Neural cell (in vitro differentiated cells): ENCODE measurements at regions not wholly inside any gene's neighbourhood (a gene's known extent, or its start where the extent isn't known, plus 50 kb on each side); places are given as distances from the start of the nearest gene placed in this dataset.

Experiments used
- H2AFZ ChIP-seq: fragments of 200-600, 300-800 bp; sonication (generic), shearing (Covaris generic); 2 replicates; pipeline ENCODE4 v1.6.0; 2014; ENCODE audit warnings: low read depth, mild to moderate bottlenecking, antibody characterized with exemption, low read length, moderate library complexity
- H3F3A ChIP-seq: fragments of 200-600 bp; shearing (Covaris generic); 2 replicates; pipeline ENCODE4 v1.6.1; 2016; ENCODE audit warnings: mild to moderate bottlenecking, moderate library complexity, mixed read lengths, antibody characterized with exemption, low read length; ENCODE audit not compliant: insufficient read depth, poor library complexity, severe bottlenecking
- H3K27ac ChIP-seq: fragments of 200-600, 300-800 bp; sonication (generic), shearing (Covaris generic); 2 replicates; pipeline ENCODE4 v1.5.1; 2014; ENCODE audit warnings: mild to moderate bottlenecking, low read length, moderate library complexity
- H3K27me3 ChIP-seq: fragments of 300-800, 200-600 bp; sonication (generic), shearing (Covaris generic); 2 replicates; pipeline ENCODE4 v1.6.0; 2014; ENCODE audit warnings: mild to moderate bottlenecking, low read depth, low read length, moderate library complexity; ENCODE audit not compliant: insufficient read depth
- H3K36me3 ChIP-seq: fragments of 300-800, 200-600 bp; sonication (generic), shearing (Covaris generic); 2 replicates; pipeline ENCODE4 v1.5.1; 2014; ENCODE audit warnings: mild to moderate bottlenecking, antibody characterized with exemption, low read length, moderate library complexity; ENCODE audit not compliant: insufficient read depth
- H3K4me2 ChIP-seq: fragments of 300-800, 200-600 bp; sonication (generic), shearing (Covaris generic); 2 replicates; pipeline ENCODE4 v1.6.0; 2014; ENCODE audit warnings: mild to moderate bottlenecking, low read length
- H3K4me3 ChIP-seq: fragments of 300-800, 200-600 bp; sonication (generic), shearing (Covaris generic); 2 replicates; pipeline ENCODE4 v1.5.1; 2014; ENCODE audit warnings: mild to moderate bottlenecking, low read length, moderate library complexity
- H3K79me2 ChIP-seq: fragments of 200-600 bp; shearing (Covaris generic); replicated peaks from 2 replicates; pipeline ENCODE4 v1.6.0; 2014; ENCODE audit warnings: mild to moderate bottlenecking, low read length, moderate library complexity; ENCODE audit not compliant: insufficient read depth
- H3K9ac ChIP-seq: fragments of 300-800, 200-600 bp; sonication (generic), shearing (Covaris generic); 2 replicates; pipeline ENCODE4 v1.6.1; 2016; ENCODE audit warnings: mild to moderate bottlenecking, low read length, mixed read lengths
- H3K9me2 ChIP-seq: fragments of 200-600 bp; shearing (Covaris generic); 2 replicates; pipeline ENCODE4 v1.6.1; 2016; ENCODE audit warnings: mild to moderate bottlenecking, low read length, mixed read lengths; ENCODE audit not compliant: insufficient read depth
- H3K9me3 ChIP-seq: fragments of 200-600, 300-800 bp; sonication (generic), shearing (Covaris generic); 2 replicates; pipeline ENCODE4 v1.6.1; 2016; ENCODE audit warnings: mild to moderate bottlenecking, mixed run types, low read length, moderate library complexity, mixed read lengths
- H4K20me1 ChIP-seq: fragments of 200-600 bp; shearing (Covaris generic); 2 replicates; pipeline ENCODE4 v1.6.1; 2016; ENCODE audit warnings: mild to moderate bottlenecking, mixed run types; ENCODE audit not compliant: insufficient read depth
- EP300 ChIP-seq: fragments of 450-650 bp; conservative IDR thresholded peaks from 2 replicates; pipeline ENCODE4 v1.6.1; 2014; ENCODE audit warnings: antibody characterized with exemption, mild to moderate bottlenecking, moderate library complexity; ENCODE audit not compliant: poor library complexity, severe bottlenecking
- EZH2 ChIP-seq: fragments of 200-600, 300-800 bp; shearing (Covaris generic), sonication (generic); IDR thresholded peaks from 2 replicates; pipeline ENCODE4 v1.6.1; 2014; ENCODE audit warnings: antibody characterized with exemption, low read length, borderline replicate concordance, mild to moderate bottlenecking; ENCODE audit not compliant: insufficient read depth, poor library complexity, severe bottlenecking
- MXI1 ChIP-seq: fragments of 450-650 bp; conservative IDR thresholded peaks from 2 replicates; pipeline ENCODE4 v1.6.1; 2014; ENCODE audit warnings: antibody characterized with exemption, mild to moderate bottlenecking; ENCODE audit not compliant: poor library complexity, severe bottlenecking
- POLR2AphosphoS5 ChIP-seq: IDR thresholded peaks from 2 replicates; pipeline ENCODE4 v1.6.1; 2012
- RAD21 ChIP-seq: fragments of 450-650 bp; conservative IDR thresholded peaks from 2 replicates; pipeline ENCODE4 v1.6.1; 2014; ENCODE audit warnings: antibody characterized with exemption, mild to moderate bottlenecking, moderate library complexity
- SMC3 ChIP-seq: fragments of 450-650 bp; conservative IDR thresholded peaks from 2 replicates; pipeline ENCODE4 v1.6.1; 2014; ENCODE audit warnings: antibody characterized with exemption, mild to moderate bottlenecking, moderate library complexity; ENCODE audit not compliant: poor library complexity
- TAF1 ChIP-seq: IDR thresholded peaks from 2 replicates; pipeline ENCODE4 v1.6.1; 2012; ENCODE audit warnings: low read depth
- TF ChIP-seq, protein P1 (sequence below): fragments of 450-650 bp; IDR thresholded peaks from 2 replicates; pipeline ENCODE4 v1.5.1; 2014; ENCODE audit warnings: antibody characterized with exemption, mild to moderate bottlenecking, moderate library complexity; ENCODE audit not compliant: poor library complexity, severe bottlenecking
- TF ChIP-seq, protein P2 (sequence below): IDR thresholded peaks from 2 replicates; pipeline ENCODE4 v1.6.1; 2012; ENCODE audit warnings: borderline replicate concordance

DNA sequence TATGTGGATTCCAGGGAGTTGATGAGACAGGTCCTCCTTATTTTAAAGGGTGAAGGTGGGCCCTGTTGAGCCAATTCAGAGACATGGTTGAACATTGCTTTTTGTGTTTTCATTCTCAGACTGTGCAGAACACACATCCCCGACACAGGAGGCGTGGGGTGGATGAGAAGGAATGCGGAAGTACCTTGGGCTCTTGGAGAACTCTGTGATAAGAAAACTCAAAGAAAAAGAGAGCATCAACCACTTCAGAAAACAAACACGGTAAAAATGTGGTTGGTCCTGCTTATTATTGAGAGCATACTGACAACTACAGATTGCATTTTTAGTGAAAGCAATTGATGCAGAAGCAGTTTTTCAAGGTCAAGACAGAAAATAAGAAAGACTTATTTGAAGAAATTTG is 659.8 kb downstream of the IRX1 start:
- no peaks in the 10 kb centered on the region for H3K9me3 ChIP-seq
- TF ChIP-seq, protein P1, sequence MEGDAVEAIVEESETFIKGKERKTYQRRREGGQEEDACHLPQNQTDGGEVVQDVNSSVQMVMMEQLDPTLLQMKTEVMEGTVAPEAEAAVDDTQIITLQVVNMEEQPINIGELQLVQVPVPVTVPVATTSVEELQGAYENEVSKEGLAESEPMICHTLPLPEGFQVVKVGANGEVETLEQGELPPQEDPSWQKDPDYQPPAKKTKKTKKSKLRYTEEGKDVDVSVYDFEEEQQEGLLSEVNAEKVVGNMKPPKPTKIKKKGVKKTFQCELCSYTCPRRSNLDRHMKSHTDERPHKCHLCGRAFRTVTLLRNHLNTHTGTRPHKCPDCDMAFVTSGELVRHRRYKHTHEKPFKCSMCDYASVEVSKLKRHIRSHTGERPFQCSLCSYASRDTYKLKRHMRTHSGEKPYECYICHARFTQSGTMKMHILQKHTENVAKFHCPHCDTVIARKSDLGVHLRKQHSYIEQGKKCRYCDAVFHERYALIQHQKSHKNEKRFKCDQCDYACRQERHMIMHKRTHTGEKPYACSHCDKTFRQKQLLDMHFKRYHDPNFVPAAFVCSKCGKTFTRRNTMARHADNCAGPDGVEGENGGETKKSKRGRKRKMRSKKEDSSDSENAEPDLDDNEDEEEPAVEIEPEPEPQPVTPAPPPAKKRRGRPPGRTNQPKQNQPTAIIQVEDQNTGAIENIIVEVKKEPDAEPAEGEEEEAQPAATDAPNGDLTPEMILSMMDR, result no peak
- TF ChIP-seq RAD21, result no peak
- TF ChIP-seq EP300, result no peak
- TF ChIP-seq, protein P2, sequence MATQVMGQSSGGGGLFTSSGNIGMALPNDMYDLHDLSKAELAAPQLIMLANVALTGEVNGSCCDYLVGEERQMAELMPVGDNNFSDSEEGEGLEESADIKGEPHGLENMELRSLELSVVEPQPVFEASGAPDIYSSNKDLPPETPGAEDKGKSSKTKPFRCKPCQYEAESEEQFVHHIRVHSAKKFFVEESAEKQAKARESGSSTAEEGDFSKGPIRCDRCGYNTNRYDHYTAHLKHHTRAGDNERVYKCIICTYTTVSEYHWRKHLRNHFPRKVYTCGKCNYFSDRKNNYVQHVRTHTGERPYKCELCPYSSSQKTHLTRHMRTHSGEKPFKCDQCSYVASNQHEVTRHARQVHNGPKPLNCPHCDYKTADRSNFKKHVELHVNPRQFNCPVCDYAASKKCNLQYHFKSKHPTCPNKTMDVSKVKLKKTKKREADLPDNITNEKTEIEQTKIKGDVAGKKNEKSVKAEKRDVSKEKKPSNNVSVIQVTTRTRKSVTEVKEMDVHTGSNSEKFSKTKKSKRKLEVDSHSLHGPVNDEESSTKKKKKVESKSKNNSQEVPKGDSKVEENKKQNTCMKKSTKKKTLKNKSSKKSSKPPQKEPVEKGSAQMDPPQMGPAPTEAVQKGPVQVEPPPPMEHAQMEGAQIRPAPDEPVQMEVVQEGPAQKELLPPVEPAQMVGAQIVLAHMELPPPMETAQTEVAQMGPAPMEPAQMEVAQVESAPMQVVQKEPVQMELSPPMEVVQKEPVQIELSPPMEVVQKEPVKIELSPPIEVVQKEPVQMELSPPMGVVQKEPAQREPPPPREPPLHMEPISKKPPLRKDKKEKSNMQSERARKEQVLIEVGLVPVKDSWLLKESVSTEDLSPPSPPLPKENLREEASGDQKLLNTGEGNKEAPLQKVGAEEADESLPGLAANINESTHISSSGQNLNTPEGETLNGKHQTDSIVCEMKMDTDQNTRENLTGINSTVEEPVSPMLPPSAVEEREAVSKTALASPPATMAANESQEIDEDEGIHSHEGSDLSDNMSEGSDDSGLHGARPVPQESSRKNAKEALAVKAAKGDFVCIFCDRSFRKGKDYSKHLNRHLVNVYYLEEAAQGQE, result no peak
- TF ChIP-seq POLR2AphosphoS5, result no peak
- TF ChIP-seq EZH2, result no peak
- no peak for TF ChIP-seq SMC3
- no peak for TF ChIP-seq MXI1
- no peak for TF ChIP-seq TAF1
- H3K4me3 ChIP-seq, result no peak overlapping the region
- no peaks in the 10 kb centered on the region for H3F3A ChIP-seq
- H3K79me2 ChIP-seq, result no peaks in the 10 kb centered on the region
- no peaks in the 10 kb centered on the region for H4K20me1 ChIP-seq
- H3K27ac ChIP-seq, result no peak overlapping the region
- H3K9me2 ChIP-seq, result no peaks in the 10 kb centered on the region
- H2AFZ ChIP-seq, result no peak overlapping the region
- no peak overlapping the region for H3K9ac ChIP-seq
- H3K4me2 ChIP-seq, result no peak overlapping the region
- no peaks in the 10 kb centered on the region for H3K27me3 ChIP-seq
- no peaks in the 10 kb centered on the region for H3K36me3 ChIP-seq

DNA sequence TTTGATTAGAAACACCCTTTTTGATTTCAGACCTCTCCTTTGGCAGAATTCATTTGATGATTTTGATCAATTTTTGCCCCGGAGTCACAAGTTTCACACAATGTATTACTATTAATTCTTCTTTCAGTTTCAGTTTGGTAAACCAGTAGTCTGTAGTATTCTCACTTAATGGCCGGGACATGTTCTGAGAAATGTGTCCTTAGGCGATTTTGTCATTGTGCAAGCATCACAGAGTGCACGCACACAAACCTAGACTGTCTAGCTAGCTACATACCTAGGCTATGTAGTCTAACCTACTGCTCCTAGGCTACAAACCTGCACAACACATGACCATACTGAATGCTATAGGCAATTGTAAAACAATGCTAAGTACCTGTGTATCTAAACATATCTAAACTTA is 662.5 kb downstream of the IRX1 start:
- H3K79me2 ChIP-seq, result no peaks in the 10 kb centered on the region
- H3K36me3 ChIP-seq, result no peaks in the 10 kb centered on the region
- no peaks in the 10 kb centered on the region for H3K9me3 ChIP-seq
- no peak overlapping the region for H3K27ac ChIP-seq
- H3K4me3 ChIP-seq, result no peak overlapping the region
- H3K9me2 ChIP-seq, result no peaks in the 10 kb centered on the region
- H3K4me2 ChIP-seq, result no peak overlapping the region
- no peak overlapping the region for H2AFZ ChIP-seq
- no peaks in the 10 kb centered on the region for H3K27me3 ChIP-seq
- H4K20me1 ChIP-seq, result no peaks in the 10 kb centered on the region
- TF ChIP-seq SMC3 (no peak), POLR2AphosphoS5 (no peak), RAD21 (no peak), EP300 (no peak), MXI1 (no peak), TAF1 (no peak), EZH2 (no peak)
- TF ChIP-seq, protein P1, result no peak
- TF ChIP-seq, protein P2, result no peak
- no peaks in the 10 kb centered on the region for H3F3A ChIP-seq
- no peak overlapping the region for H3K9ac ChIP-seq
